ENCODE measurements at regions not wholly inside any gene's neighbourhood (a gene's known extent, or its start where the extent isn't known, plus 50 kb on each side); places are given as distances from the start of the nearest gene placed in this dataset.

DNA sequence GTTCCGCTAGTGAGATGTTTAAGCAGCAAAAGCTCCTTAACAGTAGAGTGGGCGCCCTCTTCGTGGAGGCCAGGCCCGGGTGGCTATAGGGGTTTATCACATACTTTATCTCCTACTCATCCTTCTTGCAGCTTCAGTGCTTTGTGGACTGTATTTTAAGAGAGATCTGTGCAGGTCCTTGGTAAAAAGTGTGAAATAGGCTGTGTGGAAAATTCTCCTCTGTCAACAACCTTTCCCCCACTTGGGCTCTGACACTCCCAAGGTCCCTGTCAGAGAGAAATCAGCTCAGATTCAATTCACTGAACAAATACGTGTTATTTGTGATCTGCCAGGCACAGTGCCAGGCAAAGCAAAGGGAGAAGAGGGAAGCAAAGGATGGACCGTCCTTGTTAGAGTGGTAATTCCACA lies 214.3 kb upstream of the PPARGC1A start:
- Histone ChIP-seq H3K36me3 (no peaks in the 10 kb centered on the region), H3K27ac (peak overlapping the region in 2 of 4 donors; percentile 12 to 46), H3K4me1 (peaks cover 22 to 27% of the 10 kb centered on the region in 2 donors), H3K4me3 (no peak overlapping the region), H3K27me3 (no peaks in the 10 kb centered on the region), H3K9me3 (no peaks in the 10 kb centered on the region)
- DNase-seq (no peak), ATAC-seq (peak in 1 of 2 donors; percentile 14)
- TF ChIP-seq CTCF (IDR thresholded peaks at IDR 0.05 in 4 of 5, conservative IDR thresholded peaks at IDR 0.05 in 1 of 5) (no peak), POLR2A (IDR thresholded peaks at IDR 0.05) (no peak)
- in situ Hi-C loops (cut with MboI; ENCODE audit: low sequenced_read_pairs in 4 of 4) (no loop called here), intact Hi-C loops (cut with DNase I; ENCODE audit: low total_unique reads) (loop anchor here (10.0 kb wide), 1 partner anchor 311 kb away; no protein-coding TSS in a partner anchor)

DNA sequence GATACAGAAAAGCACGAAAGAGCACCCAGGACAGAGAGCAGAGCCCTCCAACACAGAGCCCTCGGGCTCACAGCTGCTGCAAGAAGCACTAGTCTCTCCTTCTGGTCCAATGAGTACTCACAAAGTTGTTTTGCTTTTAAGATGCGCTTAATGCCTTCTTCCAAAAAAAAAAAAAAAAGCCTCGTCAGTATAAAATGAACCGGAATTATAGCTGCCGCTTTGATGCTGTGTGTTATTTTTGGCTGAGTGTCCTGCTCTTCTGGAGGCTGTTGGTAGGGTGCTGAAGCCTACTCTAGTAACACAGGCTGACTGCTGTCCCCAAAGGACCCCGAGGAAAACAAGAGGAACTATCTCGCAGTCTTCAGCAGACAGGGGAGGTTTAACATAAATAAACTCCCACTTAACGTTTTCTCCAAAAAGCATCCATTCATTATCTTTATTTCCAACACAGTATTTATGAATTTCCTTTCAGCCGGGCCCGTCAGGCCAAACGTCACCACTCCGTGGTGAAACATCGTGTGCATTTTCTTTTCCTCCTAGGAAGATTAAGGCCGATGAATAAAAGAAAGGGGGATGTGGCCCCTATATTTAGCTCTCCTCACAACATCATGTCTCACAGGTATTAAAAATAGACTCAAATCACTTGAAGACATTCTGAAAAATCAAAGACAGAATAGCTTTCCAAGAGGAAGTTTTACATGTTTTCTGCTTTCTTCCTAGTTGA lies 213.7 kb upstream of the PPARGC1A start:
- intact Hi-C loops (cut with DNase I; ENCODE audit: low total_unique reads) (loop anchor here (10.0 kb wide), 1 partner anchor 311 kb away; no protein-coding TSS in a partner anchor), in situ Hi-C loops (cut with MboI; ENCODE audit: low sequenced_read_pairs in 4 of 4) (no loop called here)
- Histone ChIP-seq H3K27me3 (no peaks in the 10 kb centered on the region), H3K27ac (peak overlapping the region in 2 of 4 donors; percentile 12 to 46), H3K36me3 (no peaks in the 10 kb centered on the region), H3K4me3 (peak overlapping the region in 2 of 4 donors; percentile 14 to 19), H3K4me1 (peaks cover 22 to 27% of the 10 kb centered on the region in 2 donors), H3K9me3 (no peaks in the 10 kb centered on the region)
- no peak for DNase-seq
- no peak for TF ChIP-seq POLR2A (IDR thresholded peaks at IDR 0.05)
- TF ChIP-seq CTCF (IDR thresholded peaks at IDR 0.05 in 4 of 5, conservative IDR thresholded peaks at IDR 0.05 in 1 of 5), result no peak
- ATAC-seq, result no peak

GRCh38 chr4:24102621-24103020 lies 212.8 kb upstream of the PPARGC1A start:
- no peak for DNase-seq
- no peaks in the 10 kb centered on the region for H3K36me3 ChIP-seq
- no peak overlapping the region for H3K4me3 ChIP-seq
- H3K27me3 ChIP-seq, result no peaks in the 10 kb centered on the region
- in situ Hi-C loops (cut with MboI; ENCODE audit: low sequenced_read_pairs in 4 of 4), result no loop called here
- TF ChIP-seq CTCF (IDR thresholded peaks at IDR 0.05 in 4 of 5, conservative IDR thresholded peaks at IDR 0.05 in 1 of 5), result no peak
- no peak for TF ChIP-seq POLR2A (IDR thresholded peaks at IDR 0.05)
- no peak overlapping the region for H3K27ac ChIP-seq
- H3K4me1 ChIP-seq, result peaks cover 22 to 27% of the 10 kb centered on the region in 2 donors
- H3K9me3 ChIP-seq, result no peaks in the 10 kb centered on the region
- intact Hi-C loops (cut with DNase I; ENCODE audit: low total_unique reads), result loop anchor here (10.0 kb wide), 1 partner anchor 312 kb away; no protein-coding TSS in a partner anchor
- no peak for ATAC-seq

- intact Hi-C loops (cut with DNase I; ENCODE audit: low total_unique reads), result no loop called here
- Histone ChIP-seq H3K27me3 (no peaks in the 10 kb centered on the region), H3K9me3 (no peaks in the 10 kb centered on the region), H3K4me1 (no peaks in the 10 kb centered on the region), H3K4me3 (no peak overlapping the region), H3K36me3 (no peaks in the 10 kb centered on the region), H3K27ac (no peak overlapping the region)
- TF ChIP-seq POLR2A (IDR thresholded peaks at IDR 0.05) (no peak), CTCF (IDR thresholded peaks at IDR 0.05 in 4 of 5, conservative IDR thresholded peaks at IDR 0.05 in 1 of 5) (no peak)
- in situ Hi-C loops (cut with MboI; ENCODE audit: low sequenced_read_pairs in 4 of 4), result no loop called here
- ATAC-seq (no peak), DNase-seq (no peak)
Observed at GRCh38 chr4:24096603-24097002, 206.8 kb upstream of the PPARGC1A start.
